ENCODE measurements at regions not wholly inside any gene's neighbourhood (a gene's known extent, or its start where the extent isn't known, plus 50 kb on each side); places are given as distances from the start of the nearest gene placed in this dataset.

DNA sequence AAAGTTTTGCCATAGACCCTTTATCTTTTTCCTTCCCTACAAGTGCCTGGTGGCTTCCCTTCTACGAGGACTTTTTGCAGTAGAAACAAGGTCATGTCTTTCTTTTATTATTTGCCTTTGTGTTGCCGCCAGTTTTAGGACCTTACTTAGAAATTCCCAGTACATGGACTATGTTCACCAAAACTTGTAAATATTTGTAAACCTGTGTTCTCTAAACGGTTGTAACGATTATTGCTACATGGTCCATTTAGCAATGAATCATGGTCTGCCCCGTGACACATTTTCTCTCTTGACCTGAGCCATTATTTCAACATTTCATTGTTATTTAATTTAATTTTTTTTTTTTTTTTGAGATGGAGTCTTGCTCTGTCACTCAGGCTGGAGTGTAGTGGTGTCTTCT, 110.7 kb downstream of the MFAP3L start:
- Histone ChIP-seq H3K4me1 (ENCODE audit: insufficient read depth, low read length, poor library complexity, severe bottlenecking) (no peaks in the 10 kb centered on the region), H3K9me3 (ENCODE audit: low read length) (no peaks in the 10 kb centered on the region), H4K20me1 (ENCODE audit: insufficient read depth, low read length) (no peaks in the 10 kb centered on the region), H2AFZ (ENCODE audit: low read length) (no peak overlapping the region), H3K27ac (ENCODE audit: low read depth, low read length, poor library complexity, severe bottlenecking) (no peak overlapping the region), H3K4me3 (ENCODE audit: low read depth, low read length, poor library complexity, severe bottlenecking) (no peak overlapping the region), H3K79me2 (ENCODE audit: insufficient read depth, low read depth, low read length) (no peaks in the 10 kb centered on the region), H3K9me2 (ENCODE audit: insufficient read depth, low read length) (no peaks in the 10 kb centered on the region), H3K4me2 (ENCODE audit: low read length) (no peak overlapping the region), H3K36me3 (ENCODE audit: insufficient read depth, low read length) (no peaks in the 10 kb centered on the region)
- TF ChIP-seq CTCF (conservative IDR thresholded peaks at IDR 0.05; ENCODE audit: low read length) (no peak), EZH2phosphoT487 (IDR thresholded peaks at IDR 0.05; ENCODE audit: borderline replicate concordance, low read depth, low read length) (no peak)
- ChIA-PET CTCF (ENCODE audit: unreplicated experiment) (no interaction called here), POLR2A (interaction anchor here (0.7 kb wide), 1 partner anchor 12 kb away, joined by 3 read pairs; no protein-coding TSS in a partner anchor)
- BruUV-seq (replicated peaks) = no TSS peak
- no peak for DNase-seq (ENCODE audit: low spot score)
- intact Hi-C loops (cut with micrococcal nuclease; ENCODE audit: unreplicated experiment) = no loop called here

- TF ChIP-seq CTCF (conservative IDR thresholded peaks at IDR 0.05; ENCODE audit: low read length) (no peak), EZH2phosphoT487 (IDR thresholded peaks at IDR 0.05; ENCODE audit: borderline replicate concordance, low read depth, low read length) (no peak)
These were observed 111.3 kb downstream of the MFAP3L start for GRCh38 chr4:169914866-169915265.

DNA sequence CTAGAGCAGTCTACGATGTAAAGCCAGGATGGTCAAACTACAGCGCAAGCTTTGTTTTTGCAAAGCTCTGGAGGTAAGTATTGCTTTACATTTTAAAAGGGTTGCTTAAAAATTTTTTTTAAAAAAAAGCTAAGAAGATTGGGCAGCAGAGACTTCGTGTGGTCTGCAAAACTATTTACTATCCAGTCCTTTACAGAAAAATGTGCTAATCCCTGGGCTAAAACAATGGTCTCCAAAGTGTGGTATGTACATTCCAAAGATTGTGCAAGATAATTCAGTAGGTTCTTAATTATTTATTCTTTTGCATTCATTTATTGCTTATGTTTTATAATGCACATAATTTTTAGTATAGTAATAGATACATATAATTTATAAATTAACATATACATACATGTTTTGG, 113.2 kb downstream of the MFAP3L start:
- no peaks in the 10 kb centered on the region for H3K4me1 ChIP-seq (ENCODE audit: insufficient read depth, low read length, poor library complexity, severe bottlenecking)
- BruUV-seq (replicated peaks) = no TSS peak
- ChIA-PET CTCF (ENCODE audit: unreplicated experiment) (no interaction called here), POLR2A (no interaction called here)
- no peaks in the 10 kb centered on the region for H3K79me2 ChIP-seq (ENCODE audit: insufficient read depth, low read depth, low read length)
- H4K20me1 ChIP-seq (ENCODE audit: insufficient read depth, low read length) = no peaks in the 10 kb centered on the region
- intact Hi-C loops (cut with micrococcal nuclease; ENCODE audit: unreplicated experiment) = no loop called here
- no peak overlapping the region for H3K27ac ChIP-seq (ENCODE audit: low read depth, low read length, poor library complexity, severe bottlenecking)
- TF ChIP-seq CTCF (conservative IDR thresholded peaks at IDR 0.05; ENCODE audit: low read length) (no peak), EZH2phosphoT487 (IDR thresholded peaks at IDR 0.05; ENCODE audit: borderline replicate concordance, low read depth, low read length) (no peak)
- no peak overlapping the region for H3K4me2 ChIP-seq (ENCODE audit: low read length)
- no peak for DNase-seq (ENCODE audit: low spot score)
- H2AFZ ChIP-seq (ENCODE audit: low read length) = no peak overlapping the region
- H3K9me3 ChIP-seq (ENCODE audit: low read length) = no peaks in the 10 kb centered on the region
- H3K9me2 ChIP-seq (ENCODE audit: insufficient read depth, low read length) = no peaks in the 10 kb centered on the region
- H3K4me3 ChIP-seq (ENCODE audit: low read depth, low read length, poor library complexity, severe bottlenecking) = no peak overlapping the region
- no peaks in the 10 kb centered on the region for H3K36me3 ChIP-seq (ENCODE audit: insufficient read depth, low read length)

More at GRCh38 chr4:169914866-169915265, 111.3 kb downstream of the MFAP3L start:
- Histone ChIP-seq H3K27ac (ENCODE audit: low read depth, low read length, poor library complexity, severe bottlenecking) (no peak overlapping the region), H3K9me3 (ENCODE audit: low read length) (no peaks in the 10 kb centered on the region), H3K4me3 (ENCODE audit: low read depth, low read length, poor library complexity, severe bottlenecking) (no peak overlapping the region), H3K9me2 (ENCODE audit: insufficient read depth, low read length) (no peaks in the 10 kb centered on the region), H3K79me2 (ENCODE audit: insufficient read depth, low read depth, low read length) (no peaks in the 10 kb centered on the region), H3K4me2 (ENCODE audit: low read length) (no peak overlapping the region), H2AFZ (ENCODE audit: low read length) (no peak overlapping the region), H4K20me1 (ENCODE audit: insufficient read depth, low read length) (no peaks in the 10 kb centered on the region), H3K36me3 (ENCODE audit: insufficient read depth, low read length) (no peaks in the 10 kb centered on the region), H3K4me1 (ENCODE audit: insufficient read depth, low read length, poor library complexity, severe bottlenecking) (no peaks in the 10 kb centered on the region)
- ChIA-PET CTCF (ENCODE audit: unreplicated experiment) (no interaction called here), POLR2A (interaction anchor here (0.7 kb wide), 1 partner anchor 13 kb away, joined by 3 read pairs; no protein-coding TSS in a partner anchor)
- BruUV-seq (replicated peaks) = no TSS peak
- intact Hi-C loops (cut with micrococcal nuclease; ENCODE audit: unreplicated experiment) = no loop called here
- DNase-seq (ENCODE audit: low spot score) = no peak

Measured in OCI-LY7 (cell line).